ENCODE measurements at regions not wholly inside any gene's neighbourhood (a gene's known extent, or its start where the extent isn't known, plus 50 kb on each side); places are given as distances from the start of the nearest gene placed in this dataset.

GRCh38 chr5:175235251-175235960 lies 208.6 kb downstream of the DRD1 start:
- DNase-seq, result no peak

GRCh38 chr5:175230299-175230698 lies 213.7 kb downstream of the DRD1 start:
- DNase-seq, result no peak

GRCh38 chr5:175226506-175226905 lies 217.5 kb downstream of the DRD1 start:
- DNase-seq, result no peak

GRCh38 chr5:175223291-175223690 lies 220.7 kb downstream of the DRD1 start:
- DNase-seq, result no peak

DNA sequence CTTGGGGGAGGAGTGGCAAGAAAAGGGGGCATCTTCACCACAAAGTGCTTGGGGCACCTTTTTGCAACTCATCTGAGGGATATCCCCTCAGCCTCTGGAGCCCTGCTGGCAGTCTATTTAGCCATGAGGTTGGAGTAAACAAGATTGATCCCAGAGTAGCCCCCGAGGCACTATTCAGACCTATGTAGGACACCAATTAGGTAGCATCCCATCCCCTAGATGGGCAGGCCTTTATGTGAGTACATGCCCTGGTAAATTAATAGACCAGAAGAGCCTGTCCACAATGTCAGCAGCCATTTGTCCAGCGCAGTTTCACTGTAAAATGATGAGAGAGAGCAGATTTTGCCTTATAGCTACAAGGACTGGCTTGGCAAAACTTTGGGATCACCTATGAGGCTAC lies 221.4 kb downstream of the DRD1 start:
- no peak for DNase-seq

DNA sequence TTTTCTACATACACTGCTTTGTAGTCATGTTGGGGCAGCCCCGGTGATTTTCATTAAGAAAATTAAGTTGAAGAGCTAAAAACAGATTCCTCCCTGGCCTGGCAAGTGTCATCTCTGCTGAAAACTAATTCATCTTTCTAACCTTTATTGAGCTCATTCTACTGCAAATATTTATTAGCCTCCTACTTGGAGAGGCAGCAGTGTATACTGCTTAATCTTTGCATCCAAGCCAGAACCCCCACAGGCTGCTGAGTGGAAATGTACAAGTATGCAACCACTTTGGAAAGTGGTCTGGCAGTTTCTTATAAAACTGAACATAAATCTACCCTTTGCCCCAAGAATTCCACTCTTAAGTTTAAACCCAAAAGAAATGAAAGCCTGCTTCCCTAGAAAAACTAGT lies 223.4 kb downstream of the DRD1 start:
- no peak for DNase-seq

GRCh38 chr5:175219366-175219765 lies 224.6 kb downstream of the DRD1 start:
- DNase-seq, result no peak

DNA sequence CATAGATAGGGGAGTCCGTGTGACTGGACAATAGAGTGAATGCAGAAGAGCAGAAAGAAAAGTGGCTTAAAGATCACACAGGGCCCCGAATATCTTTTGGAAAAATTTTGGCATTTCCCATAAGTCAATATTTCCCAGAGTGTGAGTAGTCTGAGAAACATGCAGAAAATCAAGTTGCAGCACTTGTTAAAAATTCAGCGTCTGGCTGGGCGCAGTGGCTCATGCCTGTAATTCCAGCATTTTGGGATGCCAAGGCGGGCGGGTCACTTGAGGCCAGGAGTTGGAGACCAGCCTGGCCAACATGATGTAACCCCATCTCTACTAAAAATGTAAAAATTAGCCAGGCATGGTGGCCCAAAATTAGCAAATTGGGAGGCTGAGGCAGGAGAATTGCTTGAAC lies 227.0 kb downstream of the DRD1 start:
- no peak for DNase-seq

GRCh38 chr5:175215906-175216305 lies 228.1 kb downstream of the DRD1 start:
- DNase-seq, result no peak

DNA sequence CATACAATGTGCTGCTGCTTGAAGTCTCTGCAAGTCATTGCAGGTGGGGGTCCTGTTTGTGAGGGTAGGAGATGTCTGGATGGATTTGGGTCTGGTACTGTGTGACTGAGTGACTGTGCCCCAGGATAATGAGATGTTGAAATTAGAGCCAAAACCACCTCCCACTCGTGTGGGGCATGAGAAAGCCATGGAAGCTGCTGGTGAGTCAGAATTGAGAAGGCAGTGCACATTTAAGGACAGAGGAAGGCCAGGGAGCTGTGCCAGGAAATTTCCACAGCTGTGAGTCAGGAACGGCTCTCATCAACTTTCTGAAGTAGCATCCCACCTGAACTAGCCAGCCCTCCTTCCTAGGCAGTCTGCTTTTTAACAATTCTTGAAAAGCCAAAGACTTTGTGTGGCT lies 229.8 kb downstream of the DRD1 start:
- DNase-seq, result no peak

DNA sequence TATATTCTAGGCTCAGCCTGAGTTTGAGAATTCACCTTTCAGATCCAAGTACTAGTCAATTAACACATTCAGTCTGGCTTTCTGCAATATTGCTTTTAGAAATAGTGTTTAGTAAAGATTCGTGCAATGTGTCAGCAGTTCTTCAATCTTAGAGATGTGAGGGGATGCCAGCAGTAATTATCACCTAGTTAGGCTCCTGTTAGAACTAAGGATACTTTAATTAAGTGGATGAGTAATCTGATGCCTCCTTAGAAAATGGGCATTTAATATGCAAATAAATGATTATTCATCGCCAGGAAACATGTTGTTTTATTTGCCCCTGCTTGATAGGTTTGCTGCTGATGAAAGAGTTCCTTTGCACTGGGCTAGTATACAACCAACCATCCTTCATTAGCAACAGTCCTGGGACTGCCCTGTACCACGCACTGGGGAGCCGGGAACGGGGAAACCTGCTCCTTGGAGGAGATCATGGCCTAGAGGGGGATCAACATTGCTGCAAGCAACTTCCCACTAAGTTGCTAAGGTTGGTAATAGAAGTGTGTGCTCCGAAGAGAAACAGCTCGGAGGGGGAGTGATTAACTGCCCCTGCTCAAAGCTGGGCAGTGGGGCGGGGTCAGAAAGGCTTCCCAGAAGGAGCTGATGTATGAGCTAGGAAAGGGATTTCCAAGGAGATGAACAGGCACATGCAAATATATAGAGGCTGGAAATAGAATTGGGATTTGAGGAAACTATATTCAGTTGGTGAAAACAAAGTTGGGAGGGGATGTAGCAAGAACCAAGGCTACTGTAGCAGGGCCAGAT lies 231.8 kb downstream of the DRD1 start:
- no peak for DNase-seq

- DNase-seq, result no peak
Measured at GRCh38 chr5:175207321-175208040, 236.5 kb downstream of the DRD1 start.

DNA sequence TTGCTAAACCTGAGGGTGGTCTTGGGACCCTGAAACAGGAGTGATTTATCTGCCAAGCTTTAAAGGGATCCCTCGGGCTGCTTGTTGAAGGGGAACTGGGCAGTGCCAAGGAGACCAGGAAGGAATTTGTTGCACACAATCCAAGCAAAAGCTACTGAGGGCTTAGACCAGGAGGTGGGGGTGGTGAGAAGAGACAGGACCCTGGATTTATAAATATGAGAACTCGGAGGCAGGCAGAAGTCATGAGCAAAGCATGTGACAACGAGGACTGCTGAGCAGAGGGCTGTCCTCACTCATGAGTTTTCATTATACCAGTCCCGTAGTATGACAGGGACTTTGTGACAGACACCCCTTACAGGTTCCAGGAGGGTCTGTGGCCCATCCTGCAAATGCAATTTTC lies 237.3 kb downstream of the DRD1 start:
- DNase-seq, result no peak

DNA sequence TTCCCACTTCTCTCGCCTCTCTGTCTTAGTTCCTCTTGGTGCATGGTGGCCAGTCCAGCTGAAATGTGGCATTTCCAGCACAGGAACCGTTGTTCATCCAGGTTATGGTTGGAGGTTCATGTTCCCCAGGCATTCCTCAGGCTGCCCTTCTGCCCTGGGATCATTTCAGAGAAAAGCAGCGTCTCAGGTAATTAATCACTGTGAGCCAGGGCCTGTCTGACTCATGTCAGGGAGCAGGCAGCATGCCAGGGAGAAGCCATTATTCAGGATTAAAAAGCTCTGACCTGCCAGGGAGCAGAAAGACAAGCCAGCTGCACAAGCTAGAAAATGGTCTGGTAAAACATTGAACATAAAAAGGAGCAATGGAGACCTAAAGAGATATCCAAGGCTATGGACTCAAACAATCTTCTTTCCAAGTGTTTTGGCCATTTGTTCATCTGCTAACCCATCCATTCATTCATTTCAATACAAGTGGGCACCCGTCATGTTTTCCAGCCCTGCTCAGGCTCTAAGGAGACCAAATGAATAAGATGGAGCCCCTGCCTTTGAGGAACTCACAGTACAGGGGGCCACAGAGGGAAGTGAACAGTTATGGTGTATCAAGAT lies 241.4 kb downstream of the DRD1 start:
- DNase-seq, result no peak

GRCh38 chr5:175201393-175201792 lies 242.6 kb downstream of the DRD1 start:
- DNase-seq, result no peak

DNA sequence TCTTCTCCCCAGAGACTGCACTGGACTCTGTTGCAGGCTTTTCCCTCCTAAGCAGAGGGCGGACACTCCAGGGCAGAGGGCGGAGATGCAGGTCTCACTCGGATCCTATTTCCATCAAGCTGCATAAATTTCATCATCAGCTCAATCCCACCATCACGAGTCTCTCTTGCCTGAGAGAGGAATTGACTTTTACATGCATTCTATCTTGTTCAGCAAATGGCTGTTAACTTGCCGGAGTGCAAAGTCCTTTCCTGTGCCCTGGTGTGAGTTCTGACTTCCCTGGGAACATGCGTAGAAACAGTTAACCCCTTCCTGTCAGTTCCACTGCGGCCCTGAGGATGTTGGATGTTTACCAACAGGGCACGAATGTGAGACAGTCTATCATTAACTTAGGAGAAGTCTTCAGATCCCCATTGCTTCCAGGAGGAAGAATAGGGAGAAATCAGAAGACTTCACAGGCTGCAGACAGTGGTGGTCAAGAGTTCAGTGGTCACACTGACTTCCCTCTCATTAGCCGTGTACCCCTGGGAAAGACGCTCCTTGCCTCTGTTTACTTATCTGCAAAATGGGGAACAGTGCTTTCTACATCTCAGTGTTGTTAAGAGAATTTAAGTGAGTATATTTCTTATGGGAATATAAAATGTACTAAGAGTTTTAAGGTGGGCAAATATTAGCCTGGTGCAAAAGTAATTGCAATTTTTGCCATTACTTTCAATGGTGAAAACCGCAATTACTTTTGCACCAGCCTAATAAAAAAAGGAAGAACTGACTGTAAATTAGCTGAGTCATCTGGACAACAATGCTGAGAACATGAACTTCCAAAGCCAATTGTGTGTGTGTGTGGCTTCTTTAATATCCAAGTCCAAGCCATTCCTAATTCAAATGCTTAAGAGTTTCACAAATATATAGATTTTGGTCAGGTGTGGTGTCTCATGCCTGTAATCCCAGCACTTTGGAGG lies 248.0 kb downstream of the DRD1 start:
- DNase-seq, result no peak

DNA sequence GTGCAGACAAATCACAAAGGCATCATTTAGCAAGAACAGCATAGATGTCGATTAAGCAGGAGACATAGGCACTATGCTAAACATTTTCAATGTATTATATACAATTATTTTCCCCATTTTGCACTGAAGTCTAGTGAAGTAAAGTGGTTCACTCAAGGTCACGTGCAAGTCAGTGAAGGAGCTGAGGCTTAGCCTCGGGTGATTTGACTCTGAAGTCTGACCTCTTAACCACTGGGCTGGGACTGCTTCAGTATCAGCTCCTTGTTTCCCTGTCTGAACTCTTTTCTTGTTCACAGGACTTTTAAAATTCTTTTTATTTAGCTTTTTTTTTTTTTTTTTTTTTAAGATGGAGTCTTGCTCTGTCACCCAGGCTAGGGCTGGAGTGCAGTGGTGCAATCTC lies 262.7 kb downstream of the DRD1 start:
- DNase-seq, result no peak

DNA sequence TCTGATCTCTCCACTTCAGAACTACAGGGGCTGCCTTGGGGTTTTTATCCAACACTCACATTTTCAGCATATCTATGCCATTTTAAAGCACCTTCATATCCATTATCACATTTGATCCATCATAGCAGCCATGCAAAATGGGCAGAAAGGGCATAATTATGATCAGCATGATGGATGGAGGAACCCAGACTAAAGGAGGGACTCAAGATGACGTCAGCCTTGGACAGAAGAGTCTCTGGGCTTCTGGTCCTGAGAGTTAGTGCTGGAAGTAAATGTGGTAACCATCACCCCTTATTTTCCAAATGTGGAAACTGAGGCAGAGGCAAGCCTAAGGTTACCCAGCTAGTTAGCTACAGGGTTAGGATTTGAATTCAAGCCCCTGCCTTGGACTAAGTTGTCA lies 273.1 kb downstream of the DRD1 start:
- no peak for DNase-seq

GRCh38 chr5:175168882-175169507 lies 275.0 kb downstream of the DRD1 start:
- DNase-seq, result no peak

DNA sequence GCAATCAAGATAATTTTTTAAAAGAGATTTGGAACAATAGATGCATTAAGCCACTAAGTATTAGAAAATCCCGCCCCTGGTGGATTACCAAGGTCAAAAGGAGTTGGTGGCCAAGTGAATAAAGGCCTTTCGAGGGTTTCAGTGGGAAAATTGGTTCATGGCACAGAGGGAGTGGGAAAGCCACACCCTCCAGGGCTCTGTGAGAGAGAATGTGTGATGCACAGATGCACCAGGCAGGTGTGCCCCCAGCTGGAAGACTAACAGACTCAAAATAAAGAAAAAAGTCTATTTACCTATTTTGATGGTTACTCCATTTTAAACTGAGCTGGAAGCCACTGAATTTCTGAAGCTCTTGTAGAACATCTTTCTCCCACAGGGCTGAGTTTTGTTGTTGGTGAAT lies 278.0 kb downstream of the DRD1 start:
- no peak for DNase-seq

DNA sequence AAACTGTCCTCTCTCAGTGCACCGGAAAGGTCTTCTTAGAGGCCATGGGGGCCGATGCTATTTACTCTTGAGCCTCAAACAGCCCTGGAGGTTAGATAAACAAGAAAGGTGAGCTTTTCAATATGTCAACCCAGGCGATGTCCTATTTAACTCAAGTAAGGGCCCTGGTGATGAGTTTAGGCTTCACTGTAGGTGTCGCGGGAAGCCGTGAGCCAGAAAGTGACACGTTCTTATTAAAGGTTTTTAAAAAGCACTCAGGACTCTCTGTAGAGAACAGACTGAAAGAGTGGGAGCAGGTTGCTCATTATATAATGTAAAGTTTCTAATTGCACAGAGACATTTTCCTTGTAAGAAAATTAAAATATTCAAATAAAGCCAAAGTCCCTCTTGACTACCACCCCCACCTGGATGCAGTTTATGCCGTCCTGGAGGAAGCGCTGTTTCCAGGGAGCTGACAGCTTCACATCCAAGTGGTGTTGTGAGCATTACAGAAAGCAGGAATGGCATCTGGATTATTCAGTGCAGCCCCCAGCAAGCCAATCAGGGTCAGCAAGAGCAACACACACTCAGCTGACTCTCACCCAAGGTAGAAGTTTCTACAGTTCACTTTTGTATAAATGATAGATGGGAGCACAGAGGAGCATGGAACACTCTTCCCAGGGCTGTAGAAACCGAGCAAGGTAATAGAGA lies 280.3 kb downstream of the DRD1 start:
- DNase-seq, result no peak
